ENCODE measurements at regions not wholly inside any gene's neighbourhood (a gene's known extent, or its start where the extent isn't known, plus 50 kb on each side); places are given as distances from the start of the nearest gene placed in this dataset.
A peak's percentile ranks its signal among the peaks of the same experiment; 100 is the strongest.

DNA sequence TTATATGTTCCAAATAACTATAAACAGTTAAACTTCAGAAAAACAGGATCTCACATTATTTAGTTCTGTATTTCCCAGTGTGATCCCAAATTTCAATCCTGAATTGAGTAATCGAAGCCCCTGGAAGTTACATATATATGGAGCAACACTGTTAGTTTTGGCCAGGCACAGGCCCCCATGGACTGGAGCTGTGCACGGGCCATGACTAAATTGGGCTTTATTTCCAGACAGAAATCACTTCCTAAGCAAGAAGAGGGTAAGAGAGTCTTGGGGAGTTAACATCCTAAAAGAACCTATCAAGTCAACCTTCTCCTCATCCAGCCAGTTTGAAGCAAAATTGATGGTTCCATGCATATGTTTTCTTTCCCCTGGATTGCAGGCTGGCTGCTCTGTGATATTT, 393.0 kb downstream of the TMEM167A start:
- Histone ChIP-seq H3K27ac (ENCODE audit: low read depth, low read length, poor library complexity, severe bottlenecking) (no peak overlapping the region), H3K9me3 (ENCODE audit: low read depth, low read length, poor library complexity, severe bottlenecking) (no peaks in the 10 kb centered on the region), H3K27me3 (replicated peaks; ENCODE audit: insufficient read depth, low read depth, low read length, poor library complexity) (no peaks in the 10 kb centered on the region), H3K4me1 (ENCODE audit: insufficient read depth, low read length, poor library complexity, severe bottlenecking) (peaks cover 4% of the 10 kb centered on the region), H3K36me3 (ENCODE audit: insufficient read depth, low read length, poor library complexity, severe bottlenecking) (no peaks in the 10 kb centered on the region), H3K4me3 (ENCODE audit: low read depth, low read length, poor library complexity, severe bottlenecking) (no peak overlapping the region)
- BruUV-seq (replicated peaks), result no TSS peak
- intact Hi-C loops (cut with micrococcal nuclease; ENCODE audit: unreplicated experiment), result no loop called here
- TF ChIP-seq EZH2 (IDR thresholded peaks at IDR 0.05; ENCODE audit: borderline replicate concordance, low read depth, low read length, poor library complexity, severe bottlenecking) (no peak), CTCF (conservative IDR thresholded peaks at IDR 0.05; ENCODE audit: low read depth, low read length) (no peak)
- ChIA-PET POLR2A (ENCODE audit: low non-redundant PET) (no interaction called here), CTCF (no interaction called here)
- DNase-seq (ENCODE audit: low spot score), result no peak

DNA sequence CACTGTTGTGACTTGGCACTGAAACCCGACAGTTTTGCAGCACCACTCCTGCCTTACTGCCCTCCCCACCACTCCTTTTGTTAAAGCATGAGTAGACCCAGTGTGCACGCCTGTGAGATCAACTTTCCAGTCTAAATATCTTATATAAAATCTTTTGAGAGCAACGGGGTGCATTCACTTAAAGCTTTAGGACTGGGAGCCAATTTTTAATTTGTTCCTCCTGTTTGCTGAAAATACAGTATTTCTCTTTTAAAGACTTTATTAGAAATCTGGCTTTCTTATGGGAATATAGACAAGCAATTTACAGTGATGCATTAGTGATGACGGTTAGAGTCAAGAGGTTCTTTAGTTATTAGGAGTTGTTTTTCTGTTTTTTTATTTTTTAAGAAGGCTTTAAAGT, 397.5 kb downstream of the TMEM167A start:
- TF ChIP-seq CTCF (conservative IDR thresholded peaks at IDR 0.05; ENCODE audit: low read depth, low read length), result no peak
- no peak for TF ChIP-seq EZH2 (IDR thresholded peaks at IDR 0.05; ENCODE audit: borderline replicate concordance, low read depth, low read length, poor library complexity, severe bottlenecking)
- no peak overlapping the region for H3K4me3 ChIP-seq (ENCODE audit: low read depth, low read length, poor library complexity, severe bottlenecking)
- BruUV-seq (replicated peaks), result no TSS peak
- H3K4me1 ChIP-seq (ENCODE audit: insufficient read depth, low read length, poor library complexity, severe bottlenecking), result peaks cover 4% of the 10 kb centered on the region
- no peak overlapping the region for H3K27ac ChIP-seq (ENCODE audit: low read depth, low read length, poor library complexity, severe bottlenecking)
- DNase-seq (ENCODE audit: low spot score), result peak; percentile 50
- ChIA-PET POLR2A (ENCODE audit: low non-redundant PET) (interaction anchor here (0.5 kb wide), 1 partner anchor 106 kb away, joined by 3 read pairs; no protein-coding TSS in a partner anchor), CTCF (no interaction called here)
- intact Hi-C loops (cut with micrococcal nuclease; ENCODE audit: unreplicated experiment), result no loop called here
- H3K9me3 ChIP-seq (ENCODE audit: low read depth, low read length, poor library complexity, severe bottlenecking), result no peaks in the 10 kb centered on the region
- no peaks in the 10 kb centered on the region for H3K36me3 ChIP-seq (ENCODE audit: insufficient read depth, low read length, poor library complexity, severe bottlenecking)
- no peaks in the 10 kb centered on the region for H3K27me3 ChIP-seq (replicated peaks; ENCODE audit: insufficient read depth, low read depth, low read length, poor library complexity)

- CTCF ChIA-PET, result no interaction called here
- POLR2A ChIA-PET (ENCODE audit: low non-redundant PET), result no interaction called here
Observed at GRCh38 chr5:82676661-82677060, 398.5 kb upstream of the RPS23 start.

More at GRCh38 chr5:82676661-82677060, 398.5 kb upstream of the RPS23 start:
- no peaks in the 10 kb centered on the region for H3K9me3 ChIP-seq (ENCODE audit: low read depth, low read length, poor library complexity, severe bottlenecking)
- no peak overlapping the region for H3K4me3 ChIP-seq (ENCODE audit: low read depth, low read length, poor library complexity, severe bottlenecking)
- H3K36me3 ChIP-seq (ENCODE audit: insufficient read depth, low read length, poor library complexity, severe bottlenecking), result no peaks in the 10 kb centered on the region
- H3K4me1 ChIP-seq (ENCODE audit: insufficient read depth, low read length, poor library complexity, severe bottlenecking), result peaks cover 4% of the 10 kb centered on the region
- TF ChIP-seq EZH2 (IDR thresholded peaks at IDR 0.05; ENCODE audit: borderline replicate concordance, low read depth, low read length, poor library complexity, severe bottlenecking) (no peak), CTCF (conservative IDR thresholded peaks at IDR 0.05; ENCODE audit: low read depth, low read length) (no peak)
- no peak overlapping the region for H3K27ac ChIP-seq (ENCODE audit: low read depth, low read length, poor library complexity, severe bottlenecking)
- intact Hi-C loops (cut with micrococcal nuclease; ENCODE audit: unreplicated experiment), result no loop called here
- no TSS peak for BruUV-seq (replicated peaks)
- no peak for DNase-seq (ENCODE audit: low spot score)
- no peaks in the 10 kb centered on the region for H3K27me3 ChIP-seq (replicated peaks; ENCODE audit: insufficient read depth, low read depth, low read length, poor library complexity)

Measured in A673 (cell line).